ENCODE measurements at regions not wholly inside any gene's neighbourhood (a gene's known extent, or its start where the extent isn't known, plus 50 kb on each side); places are given as distances from the start of the nearest gene placed in this dataset.

- no peak overlapping the region for H3K4me2 ChIP-seq (replicated peaks; ENCODE audit: extremely low read depth, low read length, poor library complexity, severe bottlenecking)
- peaks cover 6 to 10% of the 10 kb centered on the region in 2 donors for H3K9me3 ChIP-seq (replicated peaks in 1 of 2; ENCODE audit: control insufficient read depth in 1 of 2, insufficient read depth in 1 of 2, low read length in 2 of 2)
- H3K4me1 ChIP-seq (ENCODE audit: control insufficient read depth in 1 of 2, insufficient read depth in 2 of 2, low read length in 2 of 2), result no peaks in the 10 kb centered on the region
- Mint-ChIP-seq H3K27me3 (ENCODE audit: low read depth in 3 of 3) (no peaks in the 10 kb centered on the region), H3K36me3 (no peaks in the 10 kb centered on the region), H3K9me3 (peaks cover 3 to 10% (median 6%) of the 10 kb centered on the region in 7 donors), H3K4me3 (no peak overlapping the region), H3K4me1 (no peaks in the 10 kb centered on the region), H3K27ac (no peak overlapping the region)
- no peak for DNase-seq
- H2AFZ ChIP-seq (ENCODE audit: insufficient read depth, low read depth, low read length, poor library complexity, severe bottlenecking), result no peak overlapping the region
- H3K4me3 ChIP-seq (replicated peaks in 1 of 3; ENCODE audit: low read depth in 2 of 3, low read length in 3 of 3), result no peak overlapping the region
- H3K27ac ChIP-seq (ENCODE audit: low read depth in 1 of 2, low read length in 2 of 2), result no peak overlapping the region
- H4K20me1 ChIP-seq (ENCODE audit: insufficient read depth, low read length), result no peaks in the 10 kb centered on the region
- H3K27me3 ChIP-seq (ENCODE audit: control insufficient read depth in 2 of 2, insufficient read depth in 2 of 2, low read length in 2 of 2), result no peaks in the 10 kb centered on the region
- no peaks in the 10 kb centered on the region for H3K79me2 ChIP-seq (ENCODE audit: insufficient read depth, low read length)
- no peak overlapping the region for H3K9ac ChIP-seq (ENCODE audit: insufficient read depth, low read length, poor library complexity, severe bottlenecking)
- H3K36me3 ChIP-seq (replicated peaks in 1 of 2; ENCODE audit: control insufficient read depth in 1 of 2, insufficient read depth in 2 of 2, low read length in 2 of 2), result no peaks in the 10 kb centered on the region
- intact Hi-C loops (cut with micrococcal nuclease), result no loop called here
- TF ChIP-seq CTCF (IDR thresholded peaks at IDR 0.05), result no peak
These were observed 841.9 kb downstream of the OTOL1 start for GRCh38 chr3:162338514-162338913.

- no peaks in the 10 kb centered on the region for H3K36me3 Mint-ChIP-seq
- no peak overlapping the region for H3K27ac Mint-ChIP-seq
- no peak overlapping the region for H3K4me3 Mint-ChIP-seq
- H3K36me3 ChIP-seq (replicated peaks in 1 of 2; ENCODE audit: control insufficient read depth in 1 of 2, insufficient read depth in 2 of 2, low read length in 2 of 2), result no peaks in the 10 kb centered on the region
- H3K4me2 ChIP-seq (replicated peaks; ENCODE audit: extremely low read depth, low read length, poor library complexity, severe bottlenecking), result no peak overlapping the region
- H3K79me2 ChIP-seq (ENCODE audit: insufficient read depth, low read length), result no peaks in the 10 kb centered on the region
- H3K4me1 Mint-ChIP-seq, result no peaks in the 10 kb centered on the region
- no peaks in the 10 kb centered on the region for H3K27me3 ChIP-seq (ENCODE audit: control insufficient read depth in 2 of 2, insufficient read depth in 2 of 2, low read length in 2 of 2)
- no peak overlapping the region for H3K27ac ChIP-seq (ENCODE audit: low read depth in 1 of 2, low read length in 2 of 2)
- no peaks in the 10 kb centered on the region for H3K9me3 ChIP-seq (replicated peaks in 1 of 2; ENCODE audit: control insufficient read depth in 1 of 2, insufficient read depth in 1 of 2, low read length in 2 of 2)
- H3K4me1 ChIP-seq (ENCODE audit: control insufficient read depth in 1 of 2, insufficient read depth in 2 of 2, low read length in 2 of 2), result no peaks in the 10 kb centered on the region
- no peak overlapping the region for H2AFZ ChIP-seq (ENCODE audit: insufficient read depth, low read depth, low read length, poor library complexity, severe bottlenecking)
- no CpG with 5 or more reads among the region's 2 CpGs for WGBS (ENCODE audit: insufficient coverage)
- intact Hi-C loops (cut with micrococcal nuclease), result no loop called here
- no peaks in the 10 kb centered on the region for H3K27me3 Mint-ChIP-seq (ENCODE audit: low read depth in 3 of 3)
- DNase-seq, result no peak
- TF ChIP-seq CTCF (IDR thresholded peaks at IDR 0.05), result no peak
- peaks cover 0 to 2% (median 0%) of the 10 kb centered on the region in 7 donors for H3K9me3 Mint-ChIP-seq
- H4K20me1 ChIP-seq (ENCODE audit: insufficient read depth, low read length), result no peaks in the 10 kb centered on the region
- H3K4me3 ChIP-seq (replicated peaks in 1 of 3; ENCODE audit: low read depth in 2 of 3, low read length in 3 of 3), result no peak overlapping the region
- no peak overlapping the region for H3K9ac ChIP-seq (ENCODE audit: insufficient read depth, low read length, poor library complexity, severe bottlenecking)
These were observed 852.3 kb downstream of the OTOL1 start for GRCh38 chr3:162348912-162349311.

Measured in CD14-positive monocyte (primary cell).